K562 (cell line): ENCODE measurements at regions not wholly inside any gene's neighbourhood (a gene's known extent, or its start where the extent isn't known, plus 50 kb on each side); places are given as distances from the start of the nearest gene placed in this dataset.

Experiments
- MEIS2 ChIP-seq: fragments of 450-650 bp; IDR thresholded peaks from 2 replicates; pipeline ENCODE4 v1.6.1; 2014; ENCODE audit warnings: mild to moderate bottlenecking; ENCODE audit not compliant: partially characterized antibody
- POLR2AphosphoS5 ChIP-seq: IDR thresholded peaks from 2 replicates; pipeline ENCODE4 v1.6.1; 2011; ENCODE audit warnings: mild to moderate bottlenecking, low read depth, low read length, moderate library complexity; ENCODE audit not compliant: control insufficient read depth, insufficient read depth

DNA sequence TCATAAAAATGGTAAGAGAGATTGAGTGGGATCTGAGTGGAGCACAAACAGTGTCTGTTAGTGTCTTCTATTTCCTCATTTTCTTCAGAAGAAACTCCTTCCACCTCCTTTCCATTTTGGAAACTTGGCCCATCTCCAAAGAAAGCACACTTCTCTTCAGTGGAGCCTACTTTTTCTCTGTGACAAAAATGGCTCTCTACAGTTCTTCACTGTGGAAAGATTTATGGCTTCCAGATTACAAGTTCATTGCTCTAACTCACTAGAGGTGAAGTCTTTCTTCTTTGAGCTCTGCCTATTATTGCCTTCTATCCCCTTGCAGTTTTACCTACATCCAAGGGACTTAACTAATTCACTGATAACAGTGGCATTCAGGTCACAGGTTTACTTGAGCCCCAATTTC lies 325.8 kb downstream of the ANTXR2 start:
- TF ChIP-seq MEIS2 (peak; percentile 91), POLR2AphosphoS5 (no peak)
